ENCODE measurements at regions not wholly inside any gene's neighbourhood (a gene's known extent, or its start where the extent isn't known, plus 50 kb on each side); places are given as distances from the start of the nearest gene placed in this dataset.

DNA sequence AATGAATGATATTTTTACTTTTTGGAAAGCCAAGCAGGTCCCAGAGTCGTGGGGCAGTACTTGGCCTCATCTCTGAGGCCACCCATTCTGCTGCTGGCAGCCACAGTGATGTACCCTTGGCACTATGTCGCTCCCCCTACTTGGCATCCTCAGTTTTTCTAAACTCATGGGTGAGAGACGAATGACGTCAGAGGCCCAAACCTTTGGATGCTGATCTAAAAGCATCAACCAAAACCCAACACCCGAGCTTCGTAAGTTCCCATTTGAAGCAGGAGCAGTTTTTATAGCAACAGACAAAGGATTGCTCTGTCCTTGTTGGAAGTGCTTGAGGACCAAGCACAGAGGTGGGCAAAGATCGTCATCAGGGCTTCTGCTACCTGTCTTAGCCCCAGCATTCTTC, 212.9 kb downstream of the PAX1 start:
- Histone ChIP-seq H3K4me3 (ENCODE audit: low read depth, low read length) (no peak overlapping the region), H3K36me3 (ENCODE audit: control insufficient read depth, insufficient read depth, low read length) (no peaks in the 10 kb centered on the region), H3K27me3 (ENCODE audit: control insufficient read depth, insufficient read depth, low read length) (no peaks in the 10 kb centered on the region)
- ChIA-PET CTCF (no interaction called here), POLR2A (no interaction called here)
- no peak for DNase-seq (ENCODE audit: low read depth)
- TF ChIP-seq, protein P1, sequence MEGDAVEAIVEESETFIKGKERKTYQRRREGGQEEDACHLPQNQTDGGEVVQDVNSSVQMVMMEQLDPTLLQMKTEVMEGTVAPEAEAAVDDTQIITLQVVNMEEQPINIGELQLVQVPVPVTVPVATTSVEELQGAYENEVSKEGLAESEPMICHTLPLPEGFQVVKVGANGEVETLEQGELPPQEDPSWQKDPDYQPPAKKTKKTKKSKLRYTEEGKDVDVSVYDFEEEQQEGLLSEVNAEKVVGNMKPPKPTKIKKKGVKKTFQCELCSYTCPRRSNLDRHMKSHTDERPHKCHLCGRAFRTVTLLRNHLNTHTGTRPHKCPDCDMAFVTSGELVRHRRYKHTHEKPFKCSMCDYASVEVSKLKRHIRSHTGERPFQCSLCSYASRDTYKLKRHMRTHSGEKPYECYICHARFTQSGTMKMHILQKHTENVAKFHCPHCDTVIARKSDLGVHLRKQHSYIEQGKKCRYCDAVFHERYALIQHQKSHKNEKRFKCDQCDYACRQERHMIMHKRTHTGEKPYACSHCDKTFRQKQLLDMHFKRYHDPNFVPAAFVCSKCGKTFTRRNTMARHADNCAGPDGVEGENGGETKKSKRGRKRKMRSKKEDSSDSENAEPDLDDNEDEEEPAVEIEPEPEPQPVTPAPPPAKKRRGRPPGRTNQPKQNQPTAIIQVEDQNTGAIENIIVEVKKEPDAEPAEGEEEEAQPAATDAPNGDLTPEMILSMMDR (IDR thresholded peaks at IDR 0.05; ENCODE audit: insufficient read depth, low read depth, low read length), result no peak

DNA sequence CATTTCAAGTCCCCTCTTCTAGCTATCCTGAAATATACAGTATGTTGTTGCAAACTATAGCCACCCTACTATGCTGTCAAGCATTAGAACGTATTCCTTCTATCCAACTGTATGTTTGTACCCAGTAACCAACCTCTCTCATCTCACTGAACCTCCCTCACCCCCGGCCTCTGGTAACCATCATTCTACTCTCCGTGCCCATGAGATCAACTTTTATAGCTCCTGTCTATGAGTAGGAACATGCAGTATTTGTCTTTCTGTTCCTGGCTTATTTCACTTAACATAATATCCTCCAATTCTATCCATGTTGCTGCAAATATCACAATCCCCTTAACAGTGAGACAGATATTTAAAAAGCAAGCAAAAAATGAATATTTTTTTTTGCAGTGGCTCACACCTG, 196.9 kb downstream of the PAX1 start:
- TF ChIP-seq, protein P1 (IDR thresholded peaks at IDR 0.05; ENCODE audit: insufficient read depth, low read depth, low read length), result no peak
- ChIA-PET CTCF (no interaction called here), POLR2A (no interaction called here)
- Histone ChIP-seq H3K4me3 (ENCODE audit: low read depth, low read length) (no peak overlapping the region), H3K27me3 (ENCODE audit: control insufficient read depth, insufficient read depth, low read length) (no peaks in the 10 kb centered on the region), H3K36me3 (ENCODE audit: control insufficient read depth, insufficient read depth, low read length) (no peaks in the 10 kb centered on the region)
- no peak for DNase-seq (ENCODE audit: low read depth)

DNA sequence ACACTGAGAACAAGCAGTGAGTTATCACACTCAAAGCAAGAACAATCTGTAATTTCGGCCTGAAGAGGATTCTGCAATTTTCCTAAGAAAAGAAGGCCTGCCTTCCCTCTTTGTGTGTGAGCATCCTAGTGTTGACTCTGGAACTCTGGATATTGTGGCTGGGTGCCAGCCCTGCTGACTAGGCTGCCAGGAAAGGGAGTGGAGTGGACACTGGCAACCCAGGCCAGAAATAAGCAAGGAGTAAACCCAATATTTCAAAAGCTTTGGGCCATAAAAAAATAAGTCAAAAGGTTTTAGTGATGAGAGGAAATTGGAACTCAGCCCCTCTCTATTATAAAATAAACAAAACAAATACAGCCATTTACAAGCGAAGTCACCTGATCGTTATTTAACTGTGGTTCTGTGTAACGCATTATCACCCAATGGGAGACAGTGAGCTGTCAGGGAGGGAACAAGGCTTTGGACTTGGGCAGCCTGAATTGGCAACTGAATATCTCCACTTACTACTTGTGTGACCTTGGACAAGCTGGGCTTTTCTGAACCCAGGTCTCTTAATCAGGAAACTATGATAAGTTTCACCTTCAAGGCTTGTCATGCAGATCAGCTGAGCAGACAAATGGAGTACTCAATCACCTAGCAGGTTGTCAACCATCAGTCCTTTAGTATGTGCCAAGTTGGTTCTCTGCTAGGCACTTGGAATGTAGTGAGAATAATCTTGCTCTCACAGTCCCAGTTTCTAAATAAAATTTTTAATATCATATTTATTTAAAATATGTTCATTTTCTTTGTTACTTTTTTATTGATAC, 196.2 kb downstream of the PAX1 start:
- no peaks in the 10 kb centered on the region for H3K27me3 ChIP-seq (ENCODE audit: control insufficient read depth, insufficient read depth, low read length)
- no peak for DNase-seq (ENCODE audit: low read depth)
- no peak overlapping the region for H3K4me3 ChIP-seq (ENCODE audit: low read depth, low read length)
- no peaks in the 10 kb centered on the region for H3K36me3 ChIP-seq (ENCODE audit: control insufficient read depth, insufficient read depth, low read length)
- CTCF ChIA-PET, result no interaction called here
- TF ChIP-seq, protein P1 (IDR thresholded peaks at IDR 0.05; ENCODE audit: insufficient read depth, low read depth, low read length), result no peak
- POLR2A ChIA-PET, result no interaction called here

DNA sequence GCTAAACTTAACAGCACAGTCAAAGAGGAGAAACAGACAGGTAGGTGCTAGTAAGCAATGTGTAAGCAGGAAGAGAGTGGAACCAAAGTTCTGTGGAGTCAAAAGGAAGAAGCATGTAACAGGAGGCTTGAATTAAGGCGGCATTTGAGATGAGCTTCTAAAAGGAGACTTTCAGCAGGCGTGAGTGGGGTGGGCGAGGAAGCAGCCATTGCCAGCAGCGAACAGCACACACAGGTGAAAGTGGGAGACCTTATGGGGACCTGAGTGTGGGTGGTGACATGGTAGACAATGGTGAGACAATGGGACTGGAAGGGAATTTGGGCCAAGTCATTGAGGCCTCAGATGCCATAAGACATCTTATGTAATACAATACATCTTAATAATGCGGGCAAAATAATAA, 195.0 kb downstream of the PAX1 start:
- no peaks in the 10 kb centered on the region for H3K36me3 ChIP-seq (ENCODE audit: control insufficient read depth, insufficient read depth, low read length)
- TF ChIP-seq, protein P1 (IDR thresholded peaks at IDR 0.05; ENCODE audit: insufficient read depth, low read depth, low read length), result no peak
- no peak overlapping the region for H3K4me3 ChIP-seq (ENCODE audit: low read depth, low read length)
- no peak for DNase-seq (ENCODE audit: low read depth)
- H3K27me3 ChIP-seq (ENCODE audit: control insufficient read depth, insufficient read depth, low read length), result no peaks in the 10 kb centered on the region
- CTCF ChIA-PET, result no interaction called here
- POLR2A ChIA-PET, result no interaction called here

DNA sequence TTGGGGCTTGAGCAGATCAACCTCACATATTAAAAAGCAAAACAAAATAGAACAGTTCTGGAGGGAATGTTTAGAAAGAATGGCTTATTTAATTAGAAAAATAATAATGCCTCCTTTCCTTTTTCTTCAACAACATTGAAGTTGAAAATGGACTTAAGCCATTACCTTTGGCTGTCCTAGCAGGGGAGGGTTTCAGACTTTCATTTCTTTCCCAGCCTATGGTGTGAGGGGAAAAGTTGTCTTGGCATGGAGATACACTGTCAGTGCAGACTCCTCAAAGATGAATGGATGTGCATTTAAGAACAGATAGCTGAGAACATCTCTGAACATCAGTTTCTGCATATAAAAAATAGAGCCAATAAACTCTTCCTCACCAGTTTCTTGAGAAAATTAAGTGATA, 169.5 kb downstream of the PAX1 start:
- H3K4me3 ChIP-seq (ENCODE audit: low read depth, low read length), result no peak overlapping the region
- no peak for DNase-seq (ENCODE audit: low read depth)
- TF ChIP-seq, protein P1 (IDR thresholded peaks at IDR 0.05; ENCODE audit: insufficient read depth, low read depth, low read length), result no peak
- H3K36me3 ChIP-seq (ENCODE audit: control insufficient read depth, insufficient read depth, low read length), result no peaks in the 10 kb centered on the region
- ChIA-PET CTCF (no interaction called here), POLR2A (no interaction called here)
- no peaks in the 10 kb centered on the region for H3K27me3 ChIP-seq (ENCODE audit: control insufficient read depth, insufficient read depth, low read length)

Measured in BJ (cell line).